Stomach (tissue), 4 donors: ENCODE measurements at regions not wholly inside any gene's neighbourhood (a gene's known extent, or its start where the extent isn't known, plus 50 kb on each side); places are given as distances from the start of the nearest gene placed in this dataset.

ENCODE experiments used
- CTCF ChIP-seq, 7 experiments: fragments of 450-650 bp in 4 of 7; fragments of 200-600 bp in 3 of 7; sonication (generic) in 3 of 7; IDR thresholded peaks; one replicate each; pipeline ENCODE4 v1.5.1; 2016 to 2019; ENCODE audit warnings: antibody characterized with exemption in 7 of 7, control low read depth in 2 of 7, mild to moderate bottlenecking in 1 of 7
- EP300 ChIP-seq: sonication (generic); formaldehyde crosslinking; IDR thresholded peaks from one replicate; pipeline ENCODE4 v1.6.1; 2017; ENCODE audit warnings: antibody characterized with exemption
- POLR2A ChIP-seq, 4 donors: fragments of 450-650 bp; IDR thresholded peaks; one replicate each; pipeline ENCODE4 v1.6.1; 2016; ENCODE audit warnings: antibody characterized with exemption in 4 of 4, control low read depth in 2 of 4, mild to moderate bottlenecking in 1 of 4, moderate library complexity in 1 of 4

GRCh38 chr18:7437870-7438269 is 129.2 kb upstream of the PTPRM start:
- no peak for TF ChIP-seq POLR2A (IDR thresholded peaks at IDR 0.05)
- TF ChIP-seq EP300 = no peak
- TF ChIP-seq CTCF (IDR thresholded peaks at IDR 0.05) = no peak
